IMR-90 (cell line): ENCODE measurements at regions not wholly inside any gene's neighbourhood (a gene's known extent, or its start where the extent isn't known, plus 50 kb on each side); places are given as distances from the start of the nearest gene placed in this dataset.

Experiments used
- ATAC-seq: fragments of 200-7000 bp; cut with Tn5 transposase; 2 replicates; pipeline ENCODE4 v1.9.1; 2020; ENCODE audit warnings: low read depth, mild to moderate bottlenecking, moderate library complexity
- BruUV-seq: library from RNA; stranded (reverse); fragments of 400-500 nt; replicated peaks from 2 replicates; lab custom pipeline; 2021; lab: Mats Ljungman, UMichigan
- CTCF ChIA-PET: fragments of 300-600 bp; formaldehyde crosslinking; extraction: SDS; loops from one replicate; lab custom pipeline; 2021; ENCODE audit warnings: antibody characterized with exemption; lab: Yijun Ruan, JAX
- POLR2A ChIA-PET: fragments of 300-600 bp; sonication (Branson Sonifier 250); formaldehyde crosslinking; loops from one replicate; lab custom pipeline; 2022; ENCODE audit warnings: antibody characterized with exemption; ENCODE audit not compliant: unreplicated experiment; lab: Charles Lee
- DNase-seq: peaks from one replicate; pipeline ENCODE4 v3.0.0; 2013
- H2AFZ ChIP-seq: replicated peaks from 2 replicates; pipeline ENCODE3; 2013; ENCODE audit warnings: low read length, mild to moderate bottlenecking; ENCODE audit not compliant: poor library complexity
- H2AK5ac ChIP-seq: 2 replicates; pipeline ENCODE4 v1.6.1; 2013; ENCODE audit warnings: low read depth, low read length, inconsistent platforms
- H2AK9ac ChIP-seq: replicated peaks from 2 replicates; pipeline ENCODE3; 2013; ENCODE audit warnings: mild to moderate bottlenecking, low read depth, low read length, moderate library complexity; ENCODE audit not compliant: poor library complexity
- H2BK120ac ChIP-seq: 2 replicates; pipeline ENCODE4 v1.6.1; 2013; ENCODE audit warnings: low read depth, low read length, inconsistent platforms
- H2BK15ac ChIP-seq: 3 replicates; pipeline ENCODE4 v1.6.1; 2013; ENCODE audit warnings: low read depth, low read length, inconsistent platforms
- H2BK20ac ChIP-seq: 2 replicates; pipeline ENCODE4 v1.6.1; 2013; ENCODE audit warnings: low read depth, mild to moderate bottlenecking, inconsistent platforms, low read length, moderate library complexity
- H2BK5ac ChIP-seq: 2 replicates; pipeline ENCODE4 v1.6.1; 2013; ENCODE audit warnings: mild to moderate bottlenecking, low read depth, low read length, inconsistent platforms; ENCODE audit not compliant: poor library complexity, severe bottlenecking
- H3K14ac ChIP-seq: replicated peaks from 2 replicates; pipeline ENCODE4 v1.6.1; 2013; ENCODE audit warnings: low read depth, low read length, inconsistent platforms
- H3K18ac ChIP-seq: 2 replicates; pipeline ENCODE4 v1.6.1; 2013; ENCODE audit warnings: low read depth, low read length, control low read depth
- H3K23ac ChIP-seq: 2 replicates; pipeline ENCODE4 v1.6.1; 2013; ENCODE audit warnings: low read depth, low read length, inconsistent platforms
- H3K27ac ChIP-seq: 2 replicates; pipeline ENCODE4 v1.5.1; 2013; ENCODE audit warnings: mild to moderate bottlenecking, control low read depth, low read length; ENCODE audit not compliant: insufficient read depth
- H3K27me3 ChIP-seq: 2 replicates; pipeline ENCODE4 v1.6.1; 2013; ENCODE audit warnings: low read length; ENCODE audit not compliant: control insufficient read depth, insufficient read depth
- H3K36me3 ChIP-seq: 2 replicates; pipeline ENCODE4 v1.6.1; 2013; ENCODE audit warnings: low read length, mixed read lengths; ENCODE audit not compliant: control insufficient read depth, insufficient read depth
- H3K4ac ChIP-seq: 2 replicates; pipeline ENCODE4 v1.6.1; 2013; ENCODE audit warnings: low read depth, low read length, inconsistent platforms
- H3K4me1 ChIP-seq: 2 replicates; pipeline ENCODE4 v1.6.1; 2013; ENCODE audit warnings: low read length, mixed read lengths; ENCODE audit not compliant: control insufficient read depth, insufficient read depth
- H3K4me2 ChIP-seq: 2 replicates; pipeline ENCODE4 v1.6.1; 2013; ENCODE audit warnings: low read depth, mild to moderate bottlenecking, control low read depth, low read length, moderate library complexity
- H3K4me3 ChIP-seq: 2 replicates; pipeline ENCODE4 v1.5.1; 2013; ENCODE audit warnings: low read depth, mild to moderate bottlenecking, control low read depth, low read length, moderate library complexity; ENCODE audit not compliant: insufficient read depth
- H3K56ac ChIP-seq: 2 replicates; pipeline ENCODE4 v1.6.1; 2013; ENCODE audit warnings: low read length, inconsistent platforms; ENCODE audit not compliant: insufficient read depth; ENCODE audit errors: extremely low read depth
- H3K79me1 ChIP-seq, 2 experiments: 2 replicates each; pipeline ENCODE4 v1.6.1; 2013; ENCODE audit warnings: low read length in 2 of 2, inconsistent platforms in 1 of 2, low read depth in 1 of 2
- H3K9ac ChIP-seq: 2 replicates; pipeline ENCODE4 v1.6.1; 2013; ENCODE audit warnings: low read depth, low read length, control low read depth
- H3K9me1 ChIP-seq: 2 replicates; pipeline ENCODE4 v1.6.1; 2013; ENCODE audit warnings: low read length, inconsistent platforms; ENCODE audit not compliant: insufficient read depth
- H3K9me3 ChIP-seq: 2 replicates; pipeline ENCODE4 v1.6.1; 2013; ENCODE audit warnings: low read length; ENCODE audit not compliant: control insufficient read depth, insufficient read depth
- H4K20me1 ChIP-seq: 2 replicates; pipeline ENCODE4 v1.6.1; 2013; ENCODE audit warnings: low read length, inconsistent platforms; ENCODE audit not compliant: insufficient read depth
- H4K5ac ChIP-seq: 2 replicates; pipeline ENCODE4 v1.6.1; 2013; ENCODE audit warnings: mild to moderate bottlenecking, low read depth, low read length, control low read depth
- H4K8ac ChIP-seq, 2 experiments: 2 replicates each; pipeline ENCODE4 v1.6.1; 2013; ENCODE audit warnings: low read depth in 2 of 2, low read length in 2 of 2, control low read depth in 1 of 2, inconsistent platforms in 1 of 2
- H4K91ac ChIP-seq: 2 replicates; pipeline ENCODE4 v1.6.1; 2013; ENCODE audit warnings: low read depth, low read length, inconsistent platforms; ENCODE audit not compliant: insufficient read depth
- CEBPB ChIP-seq: IDR thresholded peaks from 2 replicates; pipeline ENCODE4 v1.6.1; 2012; ENCODE audit warnings: low read depth, low read length, improper control_type of control experiment
- CHD1 ChIP-seq: IDR thresholded peaks from 2 replicates; pipeline ENCODE4 v1.6.1; 2012; ENCODE audit warnings: low read depth, low read length, improper control_type of control experiment
- CTCF ChIP-seq: conservative IDR thresholded peaks from 2 replicates; pipeline ENCODE4 v1.5.1; 2012; ENCODE audit warnings: mild to moderate bottlenecking, low read depth, low read length, improper control_type of control experiment
- ELK1 ChIP-seq: fragments of 150-350 bp; IDR thresholded peaks from 2 replicates; pipeline ENCODE4 v1.6.1; 2016; ENCODE audit warnings: low read depth, mild to moderate bottlenecking, low read length, moderate library complexity, borderline replicate concordance
- MAFK ChIP-seq: IDR thresholded peaks from 2 replicates; pipeline ENCODE4 v1.6.1; 2012; ENCODE audit warnings: low read depth, low read length, improper control_type of control experiment
- MAZ ChIP-seq: IDR thresholded peaks from 2 replicates; pipeline ENCODE4 v1.6.1; 2012; ENCODE audit warnings: low read depth, mild to moderate bottlenecking, low read length, improper control_type of control experiment, moderate library complexity, borderline replicate concordance
- NFE2L2 ChIP-seq: fragments of 150-350 bp; IDR thresholded peaks from 2 replicates; pipeline ENCODE4 v1.6.1; 2016; ENCODE audit warnings: low read depth, mild to moderate bottlenecking, low read length
- POLR2A ChIP-seq: IDR thresholded peaks from 2 replicates; pipeline ENCODE4 v1.6.1; 2012; ENCODE audit warnings: mild to moderate bottlenecking, low read depth, low read length
- RAD21 ChIP-seq: IDR thresholded peaks from 2 replicates; pipeline ENCODE4 v1.6.1; 2012; ENCODE audit warnings: low read length, improper control_type of control experiment
- RFX5 ChIP-seq: IDR thresholded peaks from 2 replicates; pipeline ENCODE4 v1.8.0; 2012; ENCODE audit warnings: low read depth, mild to moderate bottlenecking, low read length, moderate library complexity
- SMC3 ChIP-seq: fragments of 150-350 bp; IDR thresholded peaks from 2 replicates; pipeline ENCODE4 v1.6.1; 2016; ENCODE audit warnings: low read depth, mild to moderate bottlenecking, antibody characterized with exemption, low read length, moderate library complexity
- USF2 ChIP-seq: fragments of 150-350 bp; IDR thresholded peaks from 2 replicates; pipeline ENCODE4 v1.6.1; 2017; ENCODE audit warnings: mild to moderate bottlenecking, antibody characterized with exemption, low read length, low read depth
- WGBS, 2 experiments: methylation state at CpG; one replicate each; pipeline versions ENCODE4 v1.1.5 to v1.1.7; 2013; ENCODE audit warnings: missing lambda C conversion rate in 2 of 2; ENCODE audit not compliant: insufficient read length in 1 of 2; ENCODE audit errors: extremely low coverage in 2 of 2; 5-methylcytosine and 5-hydroxymethylcytosine counted together
- dilution Hi-C: fragments of 300-500 bp; cut with HindIII; formaldehyde crosslinking; loops from one replicate; pipeline ENCODE4 v1.14.3; 2018; ENCODE audit warnings: low sequenced_read_pairs; ENCODE audit not compliant: unreplicated experiment
- in situ Hi-C: fragments of 300-500 bp; cut with MboI; formaldehyde crosslinking; loops from 3 replicates; pipeline ENCODE4 v1.14.3; 2019; ENCODE audit warnings: low sequenced_read_pairs, inconsistent platforms, mixed read lengths
- intact Hi-C: fragments of 100-400 bp; cut with micrococcal nuclease; formaldehyde crosslinking; loops from 2 replicates; pipeline ENCODE4 v1.10.0; 2022

- no peak for TF ChIP-seq POLR2A
- TF ChIP-seq CHD1, result no peak
- TF ChIP-seq ELK1, result no peak
- TF ChIP-seq CTCF, result no peak
- TF ChIP-seq MAZ, result no peak; the same call in 1 of the 2 replicates
- peak; percentile 13; the same call in 1 of the 2 replicates for TF ChIP-seq RAD21
- peak; percentile 83 for TF ChIP-seq MAFK
- no peak for TF ChIP-seq USF2
- TF ChIP-seq SMC3, result no peak
- no peak for TF ChIP-seq CEBPB
- no peak for TF ChIP-seq RFX5
- no peak for TF ChIP-seq NFE2L2
- intact Hi-C loops, result no loop called here
These were observed 359.2 kb upstream of the ACTBL2 start for GRCh38 chr5:57841676-57842363.

More at GRCh38 chr5:57841676-57842363, 359.2 kb upstream of the ACTBL2 start:
- BruUV-seq, result no TSS peak
- H3K4ac ChIP-seq, result peak overlapping the region; percentile 84
- POLR2A ChIA-PET, result interaction anchor here (1.6 kb wide), 1 partner anchor 618 kb away, joined by 4 read pairs; the partner anchor contains the start of gene PLK2
- H3K27me3 ChIP-seq, result no peaks in the 10 kb centered on the region
- H2BK5ac ChIP-seq, result peak overlapping the region; percentile 94
- H3K9ac ChIP-seq, result peak overlapping the region; percentile 48; the same call in 1 of the 2 replicates
- no peaks in the 10 kb centered on the region for H3K9me3 ChIP-seq
- H3K4me3 ChIP-seq, result no peak overlapping the region
- peaks cover 4% of the 10 kb centered on the region; the same call in 1 of the 2 replicates for H3K9me1 ChIP-seq
- dilution Hi-C loops, result no loop called here
- peak overlapping the region; percentile 83 for H3K14ac ChIP-seq
- H2BK20ac ChIP-seq, result peak overlapping the region; percentile 97
- H4K5ac ChIP-seq, result peak overlapping the region; percentile 66; the same call in 1 of the 2 replicates
- no peak overlapping the region for H2AK9ac ChIP-seq
- H2AK5ac ChIP-seq, result peak overlapping the region; percentile 16; the same call in 1 of the 2 replicates
- CTCF ChIA-PET, result interaction anchor here (0.7 to 1.1 kb wide), 2 partner anchors 53 to 121 kb away, joined by 3 to 4 read pairs; no protein-coding TSS in a partner anchor
- no peak overlapping the region for H2AFZ ChIP-seq
- no peaks in the 10 kb centered on the region for H4K20me1 ChIP-seq
- peak overlapping the region; percentile 76 for H3K56ac ChIP-seq
- ATAC-seq, result peak; percentile 92
- peak overlapping the region; percentile 57 to 91 for H4K8ac ChIP-seq
- peak overlapping the region; percentile 81 for H4K91ac ChIP-seq
- DNase-seq, result peak; percentile 96
- peak overlapping the region; percentile 75 for H2BK15ac ChIP-seq
- in situ Hi-C loops, result no loop called here
- no peaks in the 10 kb centered on the region for H3K79me1 ChIP-seq
- peaks cover 19% of the 10 kb centered on the region for H3K4me1 ChIP-seq
- H2BK120ac ChIP-seq, result peak overlapping the region; percentile 97
- peak overlapping the region; percentile 38 for H3K27ac ChIP-seq
- H3K18ac ChIP-seq, result peak overlapping the region; percentile 80; the same call in 1 of the 2 replicates
- H3K4me2 ChIP-seq, result peak overlapping the region; percentile 54; the same call in 1 of the 2 replicates
- peak overlapping the region; percentile 77 for H3K23ac ChIP-seq
- WGBS, 2 experiments, result 0% methylated on average over 1 of the region's 5 CpGs; no CpG with 5 or more reads in 1 of the 2 experiments
- H3K36me3 ChIP-seq, result no peaks in the 10 kb centered on the region
